ENCODE measurements at regions not wholly inside any gene's neighbourhood (a gene's known extent, or its start where the extent isn't known, plus 50 kb on each side); places are given as distances from the start of the nearest gene placed in this dataset.

- no peak for TF ChIP-seq CTCF (IDR thresholded peaks at IDR 0.05; ENCODE audit: low read depth, low read length, poor library complexity, severe bottlenecking)
- TF ChIP-seq EZH2phosphoT487 (IDR thresholded peaks at IDR 0.05; ENCODE audit: borderline replicate concordance, low read length) = no peak
Observed at GRCh38 chr10:10256860-10257259, 760.8 kb upstream of the CELF2 start.

All from DOHH2 (cell line).